Smooth muscle cell (in vitro differentiated cells): ENCODE measurements at regions not wholly inside any gene's neighbourhood (a gene's known extent, or its start where the extent isn't known, plus 50 kb on each side); places are given as distances from the start of the nearest gene placed in this dataset.

ENCODE experiments used
- DNase-seq: peaks from one replicate; lab custom pipeline; 2025; ENCODE audit not compliant: unreplicated experiment; lab: John Stamatoyannopoulos, UW
- H2AFZ ChIP-seq: fragments of 200-600 bp; sonication (generic); 2 replicates; pipeline ENCODE4 v1.6.0; 2016; ENCODE audit warnings: antibody characterized with exemption, low read depth, mild to moderate bottlenecking
- H3F3A ChIP-seq: fragments of 200-600 bp; sonication (generic); 2 replicates; pipeline ENCODE4 v1.6.0; 2017; ENCODE audit warnings: antibody characterized with exemption, low read depth
- H3K27ac ChIP-seq: fragments of 200-600 bp; sonication (generic); 2 replicates; pipeline ENCODE4 v1.5.1; 2016; ENCODE audit warnings: low read depth, mild to moderate bottlenecking
- H3K27me3 ChIP-seq: fragments of 200-600 bp; sonication (generic); 2 replicates; pipeline ENCODE4 v1.6.1; 2016; ENCODE audit warnings: low read depth, mild to moderate bottlenecking
- H3K36me3 ChIP-seq: fragments of 200-600 bp; sonication (generic); 2 replicates; pipeline ENCODE4 v1.5.1; 2016; ENCODE audit warnings: low read depth
- H3K4me1 ChIP-seq: fragments of 200-600 bp; sonication (generic); 2 replicates; pipeline ENCODE4 v1.5.1; 2016; ENCODE audit warnings: low read depth
- H3K4me2 ChIP-seq: fragments of 200-600 bp; sonication (generic); 2 replicates; pipeline ENCODE4 v1.6.0; 2016; ENCODE audit warnings: mild to moderate bottlenecking
- H3K4me3 ChIP-seq: fragments of 200-600 bp; sonication (generic); 2 replicates; pipeline ENCODE4 v1.5.1; 2016; ENCODE audit warnings: mild to moderate bottlenecking
- H3K79me2 ChIP-seq: fragments of 200-600 bp; sonication (generic); 2 replicates; pipeline ENCODE4 v1.6.0; 2016; ENCODE audit warnings: low read depth, mild to moderate bottlenecking
- H3K9ac ChIP-seq: fragments of 200-600 bp; sonication (generic); 2 replicates; pipeline ENCODE4 v1.6.0; 2016; ENCODE audit warnings: low read depth
- H3K9me3 ChIP-seq: fragments of 200-600 bp; sonication (generic); replicated peaks from 2 replicates; pipeline ENCODE4 v1.5.1; 2016; ENCODE audit warnings: low read depth
- H4K20me1 ChIP-seq: fragments of 200-600 bp; sonication (generic); 2 replicates; pipeline ENCODE4 v1.6.0; 2016; ENCODE audit warnings: low read depth
- WGBS: methylation state at CpG from one replicate; pipeline ENCODE4 v1.1.7; 2016; ENCODE audit warnings: low lambda C conversion rate; 5-methylcytosine and 5-hydroxymethylcytosine counted together
- TF ChIP-seq, protein P1 (sequence below): fragments of 200-600 bp; sonication (generic); IDR thresholded peaks from 2 replicates; pipeline ENCODE4 v1.5.1; 2017; ENCODE audit warnings: borderline replicate concordance, mild to moderate bottlenecking, antibody characterized with exemption; ENCODE audit not compliant: insufficient read depth, poor library complexity, severe bottlenecking

DNA sequence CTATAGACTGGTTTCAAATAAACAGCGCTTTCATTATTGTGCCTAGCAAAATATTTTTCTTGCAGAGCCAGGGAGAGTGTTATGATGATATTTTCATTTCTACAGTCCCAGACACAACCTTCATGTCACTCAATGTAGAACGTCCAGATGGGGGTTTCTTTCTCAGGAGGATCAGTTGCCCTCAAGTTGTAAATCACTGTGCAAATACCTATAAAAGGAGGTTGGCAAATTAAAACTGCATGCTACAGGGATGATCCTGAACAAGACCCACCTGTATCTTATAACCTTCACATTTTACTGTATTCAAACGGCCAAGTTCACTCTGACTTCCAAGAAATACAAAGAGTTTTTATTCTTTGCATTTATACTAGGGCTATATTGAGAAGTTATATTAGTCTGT lies 486.0 kb downstream of the EDEM1 start:
- H3K27me3 ChIP-seq, result no peaks in the 10 kb centered on the region
- no peak overlapping the region for H3K4me2 ChIP-seq
- no peak overlapping the region for H3K27ac ChIP-seq
- TF ChIP-seq, protein P1, sequence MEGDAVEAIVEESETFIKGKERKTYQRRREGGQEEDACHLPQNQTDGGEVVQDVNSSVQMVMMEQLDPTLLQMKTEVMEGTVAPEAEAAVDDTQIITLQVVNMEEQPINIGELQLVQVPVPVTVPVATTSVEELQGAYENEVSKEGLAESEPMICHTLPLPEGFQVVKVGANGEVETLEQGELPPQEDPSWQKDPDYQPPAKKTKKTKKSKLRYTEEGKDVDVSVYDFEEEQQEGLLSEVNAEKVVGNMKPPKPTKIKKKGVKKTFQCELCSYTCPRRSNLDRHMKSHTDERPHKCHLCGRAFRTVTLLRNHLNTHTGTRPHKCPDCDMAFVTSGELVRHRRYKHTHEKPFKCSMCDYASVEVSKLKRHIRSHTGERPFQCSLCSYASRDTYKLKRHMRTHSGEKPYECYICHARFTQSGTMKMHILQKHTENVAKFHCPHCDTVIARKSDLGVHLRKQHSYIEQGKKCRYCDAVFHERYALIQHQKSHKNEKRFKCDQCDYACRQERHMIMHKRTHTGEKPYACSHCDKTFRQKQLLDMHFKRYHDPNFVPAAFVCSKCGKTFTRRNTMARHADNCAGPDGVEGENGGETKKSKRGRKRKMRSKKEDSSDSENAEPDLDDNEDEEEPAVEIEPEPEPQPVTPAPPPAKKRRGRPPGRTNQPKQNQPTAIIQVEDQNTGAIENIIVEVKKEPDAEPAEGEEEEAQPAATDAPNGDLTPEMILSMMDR, result no peak
- no peak for DNase-seq
- no peaks in the 10 kb centered on the region for H3K9me3 ChIP-seq
- peaks cover 10% of the 10 kb centered on the region for H3K4me1 ChIP-seq
- H2AFZ ChIP-seq, result no peak overlapping the region
- no peaks in the 10 kb centered on the region for H3K36me3 ChIP-seq
- 91% methylated on average over 3 of the region's 3 CpGs for WGBS
- no peaks in the 10 kb centered on the region for H4K20me1 ChIP-seq
- no peak overlapping the region for H3K4me3 ChIP-seq
- H3F3A ChIP-seq, result no peaks in the 10 kb centered on the region
- H3K9ac ChIP-seq, result no peak overlapping the region
- no peaks in the 10 kb centered on the region for H3K79me2 ChIP-seq

GRCh38 chr3:5675319-5675718 lies 487.8 kb downstream of the EDEM1 start:
- H3K4me2 ChIP-seq, result no peak overlapping the region
- no peaks in the 10 kb centered on the region for H3K36me3 ChIP-seq
- H3K9me3 ChIP-seq, result no peaks in the 10 kb centered on the region
- H4K20me1 ChIP-seq, result no peaks in the 10 kb centered on the region
- no peak overlapping the region for H3K4me3 ChIP-seq
- no peak for DNase-seq
- TF ChIP-seq, protein P1, result no peak
- H3K79me2 ChIP-seq, result no peaks in the 10 kb centered on the region
- H3K9ac ChIP-seq, result no peak overlapping the region
- no peaks in the 10 kb centered on the region for H3F3A ChIP-seq
- 87% methylated on average over 3 of the region's 3 CpGs for WGBS
- H3K27me3 ChIP-seq, result no peaks in the 10 kb centered on the region
- no peak overlapping the region for H3K27ac ChIP-seq
- peaks cover 3% of the 10 kb centered on the region for H3K4me1 ChIP-seq
- H2AFZ ChIP-seq, result no peak overlapping the region

- Histone ChIP-seq H3K27ac (no peak overlapping the region), H3K27me3 (no peaks in the 10 kb centered on the region), H3K9me3 (no peaks in the 10 kb centered on the region), H4K20me1 (no peaks in the 10 kb centered on the region), H3K4me1 (no peaks in the 10 kb centered on the region), H3K4me3 (no peak overlapping the region), H3K79me2 (no peaks in the 10 kb centered on the region), H2AFZ (no peak overlapping the region), H3K36me3 (no peaks in the 10 kb centered on the region), H3K4me2 (no peak overlapping the region), H3K9ac (no peak overlapping the region), H3F3A (no peaks in the 10 kb centered on the region)
- TF ChIP-seq, protein P1, result no peak
- DNase-seq, result no peak
- 81% methylated on average over 6 of the region's 6 CpGs for WGBS
Measured at GRCh38 chr3:5677555-5677954, 490.0 kb downstream of the EDEM1 start.

DNA sequence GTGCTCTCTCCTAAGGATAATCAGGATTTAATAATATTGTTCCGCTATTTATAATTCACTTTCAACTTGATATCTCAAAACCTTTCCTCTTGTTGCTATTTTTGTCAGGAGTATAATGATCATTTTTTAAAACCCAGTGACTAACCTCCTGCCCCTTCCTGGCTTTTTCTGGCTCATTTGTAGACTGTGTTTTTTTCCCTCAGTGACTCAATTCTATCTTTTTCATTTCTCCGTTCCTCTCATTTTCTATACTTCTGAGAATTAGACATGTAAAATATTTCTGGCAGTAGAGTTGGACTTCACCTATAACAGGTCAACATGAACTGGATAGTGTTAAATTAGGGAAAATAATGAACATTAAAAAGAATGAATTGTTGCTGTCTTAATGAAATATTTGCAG lies 490.7 kb downstream of the EDEM1 start:
- Histone ChIP-seq H3K27me3 (no peaks in the 10 kb centered on the region), H2AFZ (no peak overlapping the region), H3K9ac (no peak overlapping the region), H3K4me2 (no peak overlapping the region), H3K36me3 (no peaks in the 10 kb centered on the region), H3K27ac (no peak overlapping the region), H3K4me3 (no peak overlapping the region), H3K4me1 (no peaks in the 10 kb centered on the region), H4K20me1 (no peaks in the 10 kb centered on the region), H3K9me3 (no peaks in the 10 kb centered on the region), H3K79me2 (no peaks in the 10 kb centered on the region), H3F3A (no peaks in the 10 kb centered on the region)
- TF ChIP-seq, protein P1, result no peak
- DNase-seq, result no peak
- WGBS, result 93% methylated on average over 2 of the region's 2 CpGs
